ENCODE measurements at regions not wholly inside any gene's neighbourhood (a gene's known extent, or its start where the extent isn't known, plus 50 kb on each side); places are given as distances from the start of the nearest gene placed in this dataset.

GRCh38 chrX:25175743-25176142 is 160.0 kb upstream of the ARX start:
- no peak for TF ChIP-seq CTCF (optimal IDR thresholded peaks at IDR 0.05 in 1 of 3, IDR thresholded peaks at IDR 0.05 in 1 of 3, conservative IDR thresholded peaks at IDR 0.05 in 1 of 3; ENCODE audit: extremely low read depth in 1 of 3, insufficient read depth in 2 of 3, low read length in 3 of 3)
- TF ChIP-seq EZH2 (IDR thresholded peaks at IDR 0.05; ENCODE audit: low read length), result no peak
